Panc1 (cell line): ENCODE measurements at regions not wholly inside any gene's neighbourhood (a gene's known extent, or its start where the extent isn't known, plus 50 kb on each side); places are given as distances from the start of the nearest gene placed in this dataset.

Experiments used
- ATAC-seq: fragments of 200-7000 bp; cut with Tn5 transposase; 2 replicates; pipeline ENCODE4 v1.9.1; 2020; ENCODE audit warnings: mild to moderate bottlenecking, moderate library complexity
- BruUV-seq: library from RNA; stranded (reverse); fragments of 400-500 nt; replicated peaks from 2 replicates; lab custom pipeline; 2021; lab: Mats Ljungman, UMichigan
- CTCF ChIA-PET: fragments of 300-600 bp; sonication (Branson Sonifier 250); formaldehyde crosslinking; loops from one replicate; lab custom pipeline; 2022; ENCODE audit warnings: antibody characterized with exemption; lab: Charles Lee
- POLR2A ChIA-PET: fragments of 300-600 bp; sonication (Branson Sonifier 250); formaldehyde crosslinking; loops from one replicate; lab custom pipeline; 2022; ENCODE audit warnings: antibody characterized with exemption; lab: Charles Lee
- DNase-seq: peaks from one replicate; pipeline ENCODE4 v3.0.0-alpha.2; 2010; ENCODE audit warnings: low read depth, low spot score
- H3K27ac ChIP-seq: 2 replicates; pipeline ENCODE4 v1.5.1; 2011; ENCODE audit warnings: mild to moderate bottlenecking, low read length, inconsistent platforms
- H3K27me3 ChIP-seq: fragments of 200-500 bp; sonication (Bioruptor generic); 2 replicates; pipeline ENCODE4 v1.6.0; 2014; ENCODE audit warnings: low read length, inconsistent platforms; ENCODE audit not compliant: control insufficient read depth, insufficient read depth
- H3K36me3 ChIP-seq: fragments of 200-500 bp; sonication (Bioruptor generic); 2 replicates; pipeline ENCODE4 v1.5.1; 2014; ENCODE audit warnings: inconsistent platforms, mild to moderate bottlenecking, low read length, moderate library complexity; ENCODE audit not compliant: control insufficient read depth, insufficient read depth
- H3K4me1 ChIP-seq: 2 replicates; pipeline ENCODE4 v1.5.1; 2011; ENCODE audit warnings: inconsistent platforms, mild to moderate bottlenecking, low read length, moderate library complexity; ENCODE audit not compliant: control insufficient read depth, insufficient read depth
- H3K4me3 ChIP-seq, 2 experiments: 2 replicates each; pipeline ENCODE4 v1.5.1; 2011 to 2012; ENCODE audit warnings: low read depth in 2 of 2, low read length in 2 of 2, mild to moderate bottlenecking in 2 of 2, inconsistent platforms in 1 of 2, moderate library complexity in 1 of 2
- H3K9me3 ChIP-seq: fragments of 200-500 bp; sonication (Bioruptor generic); 2 replicates; pipeline ENCODE4 v1.5.1; 2014; ENCODE audit warnings: low read depth, mild to moderate bottlenecking, inconsistent platforms, low read length, moderate library complexity; ENCODE audit not compliant: control insufficient read depth, insufficient read depth
- CTCF ChIP-seq: fragments of 450-650 bp; IDR thresholded peaks from 2 replicates; pipeline ENCODE4 v1.5.1; 2017; ENCODE audit warnings: mild to moderate bottlenecking
- POLR2AphosphoS5 ChIP-seq: IDR thresholded peaks from 2 replicates; pipeline ENCODE4 v1.6.1; 2012; ENCODE audit warnings: mild to moderate bottlenecking, low read depth, low read length, moderate library complexity
- SIN3A ChIP-seq: IDR thresholded peaks from 2 replicates; pipeline ENCODE4 v1.6.1; 2012; ENCODE audit warnings: low read depth, mild to moderate bottlenecking, low read length, moderate library complexity, borderline replicate concordance; ENCODE audit not compliant: insufficient read depth
- TCF7L2 ChIP-seq: IDR thresholded peaks from 2 replicates; pipeline ENCODE4 v1.6.1; 2011; ENCODE audit warnings: mild to moderate bottlenecking, low read depth, low read length, inconsistent platforms
- in situ Hi-C: cut with HindIII; loops from 2 replicates; pipeline ENCODE4 v1.10.0; 2016; ENCODE audit warnings: low sequenced_read_pairs, low pct_unique_long_range_greater_than_20kb
- intact Hi-C: fragments of 100-400 bp; cut with micrococcal nuclease; formaldehyde crosslinking; loops from one replicate; pipeline ENCODE4 v1.10.0; 2022; ENCODE audit not compliant: unreplicated experiment
- TF ChIP-seq, protein P1 (sequence below), 2 experiments: IDR thresholded peaks; 2 replicates each; pipeline ENCODE4 v1.6.1; 2011 to 2012; ENCODE audit warnings: low read depth in 2 of 2, control low read depth in 1 of 2, low read length in 1 of 2, mild to moderate bottlenecking in 1 of 2, moderate library complexity in 1 of 2; ENCODE audit not compliant: insufficient read depth in 1 of 2

DNA sequence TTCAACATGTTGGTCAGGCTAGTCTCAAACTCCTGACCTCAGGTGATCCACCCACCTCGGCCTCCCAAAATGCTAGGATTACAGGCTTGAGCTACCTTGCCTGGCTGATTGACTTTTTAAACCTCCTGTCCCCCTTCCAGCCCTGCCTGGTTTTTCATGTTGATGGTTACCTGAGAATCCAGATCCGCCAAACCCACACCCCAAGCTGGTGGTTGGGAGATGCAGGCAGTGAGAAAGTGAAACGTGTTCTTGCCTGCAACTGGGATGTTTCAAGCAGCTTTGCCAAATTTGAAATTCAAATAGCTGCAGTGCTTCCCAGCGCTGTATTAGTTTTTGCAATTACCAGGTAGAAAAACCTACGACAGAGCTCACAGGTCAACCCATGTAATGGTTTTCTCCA lies 238.3 kb upstream of the PWP1 start:
- intact Hi-C loops, result no loop called here
- POLR2A ChIA-PET, result no interaction called here
- no peak for ATAC-seq

GRCh38 chr12:107448198-107448597 lies 237.4 kb upstream of the PWP1 start:
- no peak overlapping the region for H3K4me3 ChIP-seq
- no peaks in the 10 kb centered on the region for H3K36me3 ChIP-seq
- no peak overlapping the region for H3K27ac ChIP-seq
- no peaks in the 10 kb centered on the region for H3K9me3 ChIP-seq
- ATAC-seq (no peak), DNase-seq (no peak)
- TF ChIP-seq POLR2AphosphoS5 (no peak), CTCF (peak; percentile 48)
- in situ Hi-C loops (no loop called here), intact Hi-C loops (no loop called here)
- ChIA-PET POLR2A (no interaction called here), CTCF (no interaction called here)
- no TSS peak for BruUV-seq
- no peaks in the 10 kb centered on the region for H3K27me3 ChIP-seq
- no peaks in the 10 kb centered on the region for H3K4me1 ChIP-seq

More for the DNA sequence above, 238.3 kb upstream of the PWP1 start:
- Histone ChIP-seq H3K9me3 (no peaks in the 10 kb centered on the region), H3K4me1 (no peaks in the 10 kb centered on the region), H3K27me3 (no peaks in the 10 kb centered on the region), H3K27ac (no peak overlapping the region), H3K36me3 (no peaks in the 10 kb centered on the region), H3K4me3 (no peak overlapping the region)
- no TSS peak for BruUV-seq
- no peak for DNase-seq
- TF ChIP-seq CTCF (no peak), SIN3A (no peak), POLR2AphosphoS5 (no peak), TCF7L2 (no peak)
- TF ChIP-seq, protein P1, sequence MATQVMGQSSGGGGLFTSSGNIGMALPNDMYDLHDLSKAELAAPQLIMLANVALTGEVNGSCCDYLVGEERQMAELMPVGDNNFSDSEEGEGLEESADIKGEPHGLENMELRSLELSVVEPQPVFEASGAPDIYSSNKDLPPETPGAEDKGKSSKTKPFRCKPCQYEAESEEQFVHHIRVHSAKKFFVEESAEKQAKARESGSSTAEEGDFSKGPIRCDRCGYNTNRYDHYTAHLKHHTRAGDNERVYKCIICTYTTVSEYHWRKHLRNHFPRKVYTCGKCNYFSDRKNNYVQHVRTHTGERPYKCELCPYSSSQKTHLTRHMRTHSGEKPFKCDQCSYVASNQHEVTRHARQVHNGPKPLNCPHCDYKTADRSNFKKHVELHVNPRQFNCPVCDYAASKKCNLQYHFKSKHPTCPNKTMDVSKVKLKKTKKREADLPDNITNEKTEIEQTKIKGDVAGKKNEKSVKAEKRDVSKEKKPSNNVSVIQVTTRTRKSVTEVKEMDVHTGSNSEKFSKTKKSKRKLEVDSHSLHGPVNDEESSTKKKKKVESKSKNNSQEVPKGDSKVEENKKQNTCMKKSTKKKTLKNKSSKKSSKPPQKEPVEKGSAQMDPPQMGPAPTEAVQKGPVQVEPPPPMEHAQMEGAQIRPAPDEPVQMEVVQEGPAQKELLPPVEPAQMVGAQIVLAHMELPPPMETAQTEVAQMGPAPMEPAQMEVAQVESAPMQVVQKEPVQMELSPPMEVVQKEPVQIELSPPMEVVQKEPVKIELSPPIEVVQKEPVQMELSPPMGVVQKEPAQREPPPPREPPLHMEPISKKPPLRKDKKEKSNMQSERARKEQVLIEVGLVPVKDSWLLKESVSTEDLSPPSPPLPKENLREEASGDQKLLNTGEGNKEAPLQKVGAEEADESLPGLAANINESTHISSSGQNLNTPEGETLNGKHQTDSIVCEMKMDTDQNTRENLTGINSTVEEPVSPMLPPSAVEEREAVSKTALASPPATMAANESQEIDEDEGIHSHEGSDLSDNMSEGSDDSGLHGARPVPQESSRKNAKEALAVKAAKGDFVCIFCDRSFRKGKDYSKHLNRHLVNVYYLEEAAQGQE (IDR thresholded peaks at IDR 0.05; ENCODE audit: insufficient read depth in 1 of 2, low read depth in 2 of 2, low read length in 1 of 2), result no peak
- CTCF ChIA-PET, result no interaction called here
- in situ Hi-C loops, result no loop called here
